Fibroblast of mammary gland (primary cell): ENCODE measurements at regions not wholly inside any gene's neighbourhood (a gene's known extent, or its start where the extent isn't known, plus 50 kb on each side); places are given as distances from the start of the nearest gene placed in this dataset.

Experiments used
- DNase-seq: peaks from one replicate; pipeline ENCODE4 v3.0.0-alpha.2; 2010; ENCODE audit warnings: low read depth
- H3K4me3 ChIP-seq: 2 replicates; pipeline ENCODE4 v1.5.1; 2011; ENCODE audit warnings: low read depth, mild to moderate bottlenecking, low read length, moderate library complexity; ENCODE audit not compliant: control insufficient read depth
- TF ChIP-seq, protein P1 (sequence below): conservative IDR thresholded peaks from 2 replicates; pipeline ENCODE4 v1.5.1; 2011; ENCODE audit warnings: low read depth, low read length, inconsistent platforms; ENCODE audit not compliant: control insufficient read depth, insufficient read depth

DNA sequence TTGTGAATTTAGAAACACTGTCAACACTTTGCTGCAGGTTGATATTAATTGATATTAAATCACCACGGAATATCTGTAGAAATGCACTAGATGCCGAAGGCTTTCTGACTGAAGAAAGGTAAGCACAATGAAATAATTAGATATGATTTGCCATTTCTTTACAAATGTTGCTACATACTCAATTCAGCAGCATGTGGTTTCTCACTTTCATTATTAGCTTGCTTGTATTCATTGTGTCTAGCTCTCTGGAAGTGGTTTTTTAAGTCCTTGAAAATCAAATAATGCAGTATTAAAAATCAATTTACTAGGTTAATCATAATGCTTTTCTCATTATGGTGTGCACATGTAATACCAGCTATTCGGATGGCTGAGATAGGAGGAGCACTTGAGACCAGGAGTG is 231.3 kb upstream of the MARCKS start:
- DNase-seq: no peak
- TF ChIP-seq, protein P1, sequence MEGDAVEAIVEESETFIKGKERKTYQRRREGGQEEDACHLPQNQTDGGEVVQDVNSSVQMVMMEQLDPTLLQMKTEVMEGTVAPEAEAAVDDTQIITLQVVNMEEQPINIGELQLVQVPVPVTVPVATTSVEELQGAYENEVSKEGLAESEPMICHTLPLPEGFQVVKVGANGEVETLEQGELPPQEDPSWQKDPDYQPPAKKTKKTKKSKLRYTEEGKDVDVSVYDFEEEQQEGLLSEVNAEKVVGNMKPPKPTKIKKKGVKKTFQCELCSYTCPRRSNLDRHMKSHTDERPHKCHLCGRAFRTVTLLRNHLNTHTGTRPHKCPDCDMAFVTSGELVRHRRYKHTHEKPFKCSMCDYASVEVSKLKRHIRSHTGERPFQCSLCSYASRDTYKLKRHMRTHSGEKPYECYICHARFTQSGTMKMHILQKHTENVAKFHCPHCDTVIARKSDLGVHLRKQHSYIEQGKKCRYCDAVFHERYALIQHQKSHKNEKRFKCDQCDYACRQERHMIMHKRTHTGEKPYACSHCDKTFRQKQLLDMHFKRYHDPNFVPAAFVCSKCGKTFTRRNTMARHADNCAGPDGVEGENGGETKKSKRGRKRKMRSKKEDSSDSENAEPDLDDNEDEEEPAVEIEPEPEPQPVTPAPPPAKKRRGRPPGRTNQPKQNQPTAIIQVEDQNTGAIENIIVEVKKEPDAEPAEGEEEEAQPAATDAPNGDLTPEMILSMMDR: no peak
- no peak overlapping the region for H3K4me3 ChIP-seq

DNA sequence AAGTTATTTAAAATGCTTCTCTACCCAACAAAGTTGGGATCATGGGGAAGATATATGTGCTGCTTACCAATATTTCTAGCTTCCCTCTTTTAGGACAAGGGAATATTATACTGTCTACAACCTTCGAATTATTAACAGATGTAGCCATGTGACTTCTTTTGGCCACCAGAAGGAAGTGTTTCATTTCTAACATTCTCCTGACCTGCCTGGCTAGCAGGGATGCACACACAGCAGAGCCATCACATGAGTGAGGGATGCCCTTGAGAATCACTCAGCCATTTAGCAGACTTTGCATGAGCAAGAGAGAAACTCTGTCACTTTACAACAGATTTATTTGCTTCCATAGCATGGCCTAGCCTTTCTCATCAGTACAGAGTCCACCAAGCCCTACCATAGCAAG is 230.7 kb upstream of the MARCKS start:
- TF ChIP-seq, protein P1: no peak
- no peak overlapping the region for H3K4me3 ChIP-seq
- DNase-seq: no peak

DNA sequence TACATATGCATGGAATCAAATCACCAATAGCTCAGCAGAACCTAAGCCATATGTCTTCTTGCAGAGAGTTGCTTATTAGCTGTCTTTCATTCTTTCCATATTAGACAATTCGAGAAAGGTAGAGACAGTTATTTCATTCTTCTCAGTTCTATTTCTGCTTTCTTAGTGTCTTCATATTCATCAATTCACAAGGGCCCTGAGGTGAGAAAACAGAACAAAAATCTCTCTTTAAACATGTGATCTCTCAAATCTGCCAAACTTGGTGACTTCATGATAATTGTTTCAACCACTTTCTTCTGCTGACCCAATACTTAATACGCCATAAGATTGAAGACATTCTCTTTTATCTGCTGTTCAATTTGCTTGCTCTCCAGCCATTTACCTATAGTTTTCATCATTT is 229.7 kb upstream of the MARCKS start:
- TF ChIP-seq, protein P1: no peak
- no peak overlapping the region for H3K4me3 ChIP-seq
- DNase-seq: no peak

DNA sequence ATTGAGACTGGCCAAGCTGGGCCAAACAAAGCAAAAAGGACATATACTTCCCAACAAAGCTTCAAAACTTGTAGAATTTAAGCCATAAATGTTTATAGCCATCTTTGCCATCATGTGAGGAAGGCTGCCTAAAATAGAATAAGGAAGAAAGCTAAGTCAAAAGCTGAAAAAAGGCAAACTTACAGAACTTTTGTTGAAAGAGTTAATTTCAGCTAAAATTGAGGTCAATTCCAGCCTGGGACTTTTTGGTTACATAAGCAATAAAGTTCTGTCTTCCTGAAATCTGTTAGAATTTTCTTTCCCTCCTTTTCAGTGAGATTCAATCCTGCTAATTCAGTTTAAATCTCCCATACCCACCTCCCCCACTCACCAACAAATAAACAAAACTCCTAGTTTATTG is 227.9 kb upstream of the MARCKS start:
- no peak for DNase-seq
- TF ChIP-seq, protein P1: no peak
- H3K4me3 ChIP-seq: no peak overlapping the region

DNA sequence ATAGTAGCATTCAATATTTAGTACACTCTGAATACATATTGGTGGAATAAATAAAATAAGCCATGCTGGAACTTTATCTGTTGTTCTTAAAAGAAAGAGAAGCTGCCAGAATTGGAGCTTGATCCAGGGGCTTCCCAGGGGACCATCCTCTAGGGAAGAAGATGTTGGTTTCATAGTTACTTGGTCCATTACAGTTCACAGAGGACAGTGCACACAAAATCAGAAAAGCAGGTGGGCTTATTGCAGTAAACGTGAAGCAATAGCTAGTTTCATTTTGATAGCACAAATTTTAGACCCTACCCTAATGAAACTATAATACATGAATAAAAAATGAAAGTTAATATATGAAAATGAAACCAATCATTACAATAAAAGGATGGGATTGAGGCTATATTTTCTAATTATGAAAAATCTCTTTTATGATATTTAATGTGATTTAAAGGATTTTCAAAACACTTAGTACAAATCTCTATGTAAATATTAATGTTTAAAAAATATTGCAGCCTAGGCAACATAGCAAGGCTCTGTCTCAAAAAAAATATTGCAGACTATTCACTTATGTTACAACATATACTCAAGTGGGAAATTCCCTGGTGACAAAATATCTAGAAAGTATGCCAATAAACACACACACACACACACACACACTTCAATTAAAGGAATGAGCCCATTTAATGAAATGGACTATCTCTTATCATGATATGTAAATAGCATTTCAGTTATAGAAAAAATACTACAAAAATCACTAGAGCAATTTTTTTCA is 227.0 kb upstream of the MARCKS start:
- DNase-seq: peak; percentile 58
- TF ChIP-seq, protein P1: no peak
- H3K4me3 ChIP-seq: no peak overlapping the region

DNA sequence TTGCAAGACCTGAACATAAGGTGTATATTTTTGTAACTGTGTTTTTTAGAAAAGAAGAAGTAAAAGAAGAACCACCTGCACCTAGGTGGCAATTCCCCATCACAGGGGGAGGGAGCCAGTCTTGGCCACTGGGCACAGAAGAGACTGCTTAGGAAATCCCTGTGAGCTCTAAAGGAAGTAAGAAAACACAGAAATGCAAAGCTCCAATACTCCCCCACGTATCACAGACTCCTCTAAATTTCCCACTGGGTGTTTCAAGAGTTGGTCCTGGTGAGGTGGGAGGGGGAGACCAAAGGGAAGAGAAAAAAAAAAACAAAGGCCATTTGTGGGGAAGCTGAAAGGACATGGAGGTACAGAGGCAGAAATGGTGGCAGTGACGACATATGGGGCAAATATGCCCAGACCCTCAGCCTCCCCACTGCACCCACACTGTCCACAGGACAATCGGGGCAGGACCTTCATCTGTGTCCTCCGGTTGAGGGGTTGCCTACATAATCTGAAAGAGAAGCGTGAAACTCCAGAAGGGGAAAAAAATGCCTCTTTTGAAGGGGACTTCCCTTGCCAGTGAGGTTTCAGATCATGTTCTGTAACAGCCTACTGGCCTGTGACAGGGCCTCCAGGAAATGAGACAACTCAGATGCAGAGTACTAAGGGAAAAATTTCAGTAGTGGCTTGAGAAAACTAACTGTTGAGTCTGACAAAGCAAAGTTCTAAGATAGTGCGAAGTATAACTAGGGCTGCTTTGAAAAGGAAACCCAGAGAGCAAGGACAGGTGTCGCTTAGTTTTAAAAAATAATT is 226.2 kb upstream of the MARCKS start:
- TF ChIP-seq, protein P1: no peak
- peak; percentile 43 for DNase-seq
- no peak overlapping the region for H3K4me3 ChIP-seq
